Common myeloid progenitor, CD34-positive (primary cell): ENCODE measurements at regions not wholly inside any gene's neighbourhood (a gene's known extent, or its start where the extent isn't known, plus 50 kb on each side); places are given as distances from the start of the nearest gene placed in this dataset.
A peak's percentile ranks its signal among the peaks of the same experiment; 100 is the strongest.

Source experiments
- CTCF ChIA-PET: fragments of 350-600 bp; sonication (Branson Sonifier 250); formaldehyde crosslinking; loops from one replicate; lab custom pipeline; 2021; ENCODE audit warnings: antibody characterized with exemption; lab: Charles Lee
- POLR2A ChIA-PET: fragments of 350-600 bp; sonication (Branson Sonifier 250); formaldehyde crosslinking; loops from one replicate; lab custom pipeline; 2021; ENCODE audit warnings: antibody characterized with exemption; lab: Charles Lee
- DNase-seq, 3 donors: peaks; one replicate each; pipeline versions ENCODE4 v3.0.0 to v3.0.0-alpha.2; 2013
- H3K27ac ChIP-seq, 2 experiments: 1 replicate in 1 of 2; 2 replicates in 1 of 2; pipeline ENCODE4 v1.7.0; 2013; ENCODE audit warnings: inconsistent platforms in 2 of 2, low read length in 2 of 2, mild to moderate bottlenecking in 2 of 2, low read depth in 1 of 2, moderate library complexity in 1 of 2; ENCODE audit not compliant: severe bottlenecking in 2 of 2, insufficient read depth in 1 of 2, poor library complexity in 1 of 2
- H3K27me3 ChIP-seq, 5 experiments: replicated peaks in 2 of 5; 1 replicate in 3 of 5; 2 replicates in 2 of 5; pipeline versions ENCODE4 v1.6.1 to v1.7.0; 2013; ENCODE audit warnings: low read length in 4 of 5, mild to moderate bottlenecking in 2 of 5, moderate library complexity in 2 of 5, inconsistent platforms in 1 of 5; ENCODE audit not compliant: insufficient read depth in 5 of 5, control insufficient read depth in 4 of 5
- H3K36me3 ChIP-seq, 4 experiments: 1 replicate in 2 of 4; 2 replicates in 2 of 4; pipeline versions ENCODE4 v1.6.1 to v1.7.0; 2013; ENCODE audit warnings: low read length in 3 of 4, control low read depth in 1 of 4, mild to moderate bottlenecking in 1 of 4; ENCODE audit not compliant: control insufficient read depth in 4 of 4, insufficient read depth in 4 of 4
- H3K4me1 ChIP-seq, 4 experiments: 1 replicate in 3 of 4; 2 replicates in 1 of 4; pipeline versions ENCODE4 v1.6.1 to v1.7.1; 2013; ENCODE audit warnings: low read length in 3 of 4, mild to moderate bottlenecking in 3 of 4, control low read depth in 1 of 4, inconsistent platforms in 1 of 4, moderate library complexity in 1 of 4; ENCODE audit not compliant: control insufficient read depth in 4 of 4, insufficient read depth in 4 of 4; ENCODE audit errors: control extremely low read depth in 1 of 4
- H3K4me3 ChIP-seq, 7 experiments: 1 replicate in 4 of 7; 2 replicates in 3 of 7; pipeline versions ENCODE4 v1.5.1 to v1.7.0; 2013; ENCODE audit warnings: mild to moderate bottlenecking in 7 of 7, low read length in 6 of 7, moderate library complexity in 6 of 7, inconsistent platforms in 2 of 7, low read depth in 2 of 7, control low read depth in 1 of 7; ENCODE audit not compliant: insufficient read depth in 4 of 7, control insufficient read depth in 1 of 7; ENCODE audit errors: extremely low read depth in 1 of 7
- H3K9me3 ChIP-seq, 5 experiments: 1 replicate in 4 of 5; 2 replicates in 1 of 5; pipeline versions ENCODE4 v1.6.1 to v1.7.1; 2013; ENCODE audit warnings: low read length in 4 of 5, mild to moderate bottlenecking in 2 of 5, inconsistent platforms in 1 of 5, low read depth in 1 of 5, moderate library complexity in 1 of 5; ENCODE audit not compliant: control insufficient read depth in 4 of 5, insufficient read depth in 2 of 5; ENCODE audit errors: control extremely low read depth in 1 of 5
- WGBS: methylation state at CpG from one replicate; pipeline ENCODE4 v1.1.5; 2013; ENCODE audit not compliant: insufficient coverage; 5-methylcytosine and 5-hydroxymethylcytosine counted together

- ChIA-PET CTCF (no interaction called here), POLR2A (no interaction called here)
- WGBS, result 39% methylated on average over 8 of the region's 10 CpGs
- Histone ChIP-seq H3K9me3 (peaks cover 0 to 7% (median 0%) of the 10 kb centered on the region in 5 experiments), H3K4me1 (peaks cover 0 to 4% (median 0%) of the 10 kb centered on the region in 4 experiments), H3K4me3 (no peak overlapping the region), H3K27me3 (peaks cover 0 to 30% (median 9%) of the 10 kb centered on the region in 5 experiments), H3K36me3 (no peaks in the 10 kb centered on the region), H3K27ac (no peak overlapping the region)
- no peak for DNase-seq
Observed at GRCh38 chr19:5229778-5230335, 110.8 kb downstream of the PTPRS start.

DNA sequence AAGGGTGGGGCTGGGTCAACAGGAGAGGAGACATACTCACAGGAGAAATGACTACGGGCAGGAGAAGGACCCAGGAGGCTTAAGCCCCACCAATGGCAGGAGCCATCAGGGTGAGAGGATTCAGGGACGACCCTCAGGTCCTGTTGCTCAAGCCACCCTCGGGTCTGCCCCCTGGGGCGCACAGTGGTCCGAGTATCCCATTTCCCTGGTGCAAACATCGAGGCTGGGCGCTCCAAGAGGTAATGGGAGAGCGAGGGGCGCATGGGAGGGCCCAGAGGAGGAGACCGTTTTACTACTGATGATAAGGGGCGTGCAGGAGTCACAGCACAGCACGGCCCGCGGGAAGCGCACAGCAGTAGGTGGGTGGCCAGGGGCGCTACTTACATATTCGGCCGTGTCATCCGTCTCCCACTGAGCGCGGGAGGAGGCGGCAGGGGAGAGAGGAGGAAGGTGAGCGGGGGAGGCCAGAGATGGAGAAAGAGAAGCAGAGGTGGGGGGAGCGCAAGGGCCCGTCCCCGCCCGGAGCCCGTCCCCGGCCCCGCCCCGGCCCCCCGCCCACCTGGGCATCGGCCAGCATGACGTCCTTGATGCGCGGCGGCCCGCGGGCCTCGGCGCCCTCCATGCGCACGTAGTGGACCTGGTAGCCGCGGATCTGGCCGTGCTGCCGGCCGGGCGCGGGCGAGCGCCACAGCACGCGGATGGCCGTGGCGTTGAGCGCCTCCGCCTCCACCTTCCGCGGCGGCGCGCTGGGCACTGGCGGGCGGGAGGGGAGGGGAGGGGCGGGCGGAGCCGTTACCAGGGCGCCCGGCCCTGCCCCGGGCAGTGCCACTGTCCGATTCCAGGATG is 111.5 kb downstream of the PTPRS start:
- POLR2A ChIA-PET, result no interaction called here
- peak in 1 of 3 donors; percentile 30 for DNase-seq
- 39% methylated on average over 20 of the region's 72 CpGs for WGBS
- H3K36me3 ChIP-seq, result no peaks in the 10 kb centered on the region
- H3K9me3 ChIP-seq, result peaks cover 0 to 7% (median 0%) of the 10 kb centered on the region in 5 experiments
- H3K27ac ChIP-seq, result no peak overlapping the region
- H3K4me3 ChIP-seq, result peak overlapping the region in 2 of 7 experiments; percentile 36 to 59
- peaks cover 0 to 30% (median 9%) of the 10 kb centered on the region in 5 experiments for H3K27me3 ChIP-seq
- CTCF ChIA-PET, result interaction anchor here (0.6 kb wide), 1 partner anchor 148 kb away, joined by 3 read pairs; no protein-coding TSS in a partner anchor
- H3K4me1 ChIP-seq, result peaks cover 0 to 4% (median 0%) of the 10 kb centered on the region in 4 experiments

DNA sequence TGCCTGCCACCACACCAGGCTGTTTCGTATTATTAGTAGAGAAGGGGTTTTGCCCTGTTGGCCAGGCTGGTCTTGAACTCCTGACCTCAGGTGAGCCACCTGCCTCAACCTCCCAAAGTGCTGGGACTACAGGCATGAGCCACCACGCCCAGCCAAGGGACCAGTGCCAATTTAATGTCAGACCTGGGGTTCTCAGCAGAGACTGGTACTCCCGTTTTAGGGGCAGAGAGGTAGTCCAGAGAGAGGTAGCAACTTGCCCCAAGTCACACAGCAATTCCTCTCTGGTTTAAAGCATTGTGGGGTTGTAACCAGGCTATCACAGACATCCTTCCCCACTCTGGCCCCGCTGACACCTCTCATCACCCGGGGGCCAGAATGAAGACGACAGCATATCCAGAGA is 112.1 kb downstream of the PTPRS start:
- H3K4me1 ChIP-seq, result peaks cover 0 to 4% (median 0%) of the 10 kb centered on the region in 4 experiments
- ChIA-PET POLR2A (no interaction called here), CTCF (interaction anchor here (0.6 kb wide), 1 partner anchor 149 kb away, joined by 3 read pairs; no protein-coding TSS in a partner anchor)
- no peak overlapping the region for H3K27ac ChIP-seq
- 97% methylated on average over 6 of the region's 6 CpGs for WGBS
- peaks cover 0 to 30% (median 9%) of the 10 kb centered on the region in 5 experiments for H3K27me3 ChIP-seq
- H3K36me3 ChIP-seq, result no peaks in the 10 kb centered on the region
- no peak overlapping the region for H3K4me3 ChIP-seq
- H3K9me3 ChIP-seq, result peaks cover 0 to 7% (median 0%) of the 10 kb centered on the region in 5 experiments
- no peak for DNase-seq

DNA sequence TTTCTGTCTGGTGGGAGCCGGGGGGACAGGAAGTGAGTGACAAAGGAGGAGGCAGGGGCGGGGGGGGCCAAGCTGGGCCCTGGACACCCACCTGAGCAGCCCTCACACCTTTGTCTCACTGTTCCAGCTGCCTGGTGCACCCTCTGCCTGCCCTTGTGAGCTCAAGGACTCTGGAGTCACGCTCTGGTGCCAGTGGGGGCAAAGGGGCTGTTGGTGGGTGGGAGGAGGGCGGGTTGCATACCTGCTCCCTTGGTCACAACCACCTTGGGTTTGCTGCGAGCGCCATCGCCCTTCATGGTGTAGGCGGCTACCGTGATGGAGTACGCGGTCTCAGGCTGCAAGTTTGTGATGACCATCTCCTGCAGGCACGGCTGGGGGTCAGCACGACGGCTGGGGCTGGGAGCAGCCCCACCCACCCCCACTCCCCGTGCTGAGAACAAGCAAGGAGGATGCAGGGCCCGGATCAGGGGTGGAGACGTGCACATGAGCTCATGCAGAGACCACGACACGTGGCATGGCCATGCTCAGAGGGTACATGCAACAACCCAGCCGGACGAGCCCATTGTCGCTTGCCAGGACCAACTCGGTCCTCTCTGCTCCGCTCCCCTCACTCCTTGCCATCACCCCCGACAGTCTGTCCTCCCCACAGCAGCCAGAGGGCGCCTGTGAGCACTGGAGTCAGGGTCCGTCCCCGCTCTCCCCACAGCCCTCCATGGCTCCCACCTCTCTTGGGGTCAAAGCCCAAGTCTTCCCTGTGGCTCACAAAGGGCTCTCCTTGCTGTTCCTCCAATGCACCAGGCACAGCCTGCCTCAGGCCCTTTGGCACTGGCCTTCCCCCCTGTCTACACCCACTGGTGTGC is 114.9 kb downstream of the PTPRS start:
- peaks cover 0 to 4% (median 0%) of the 10 kb centered on the region in 4 experiments for H3K4me1 ChIP-seq
- POLR2A ChIA-PET, result no interaction called here
- H3K9me3 ChIP-seq, result peaks cover 0 to 2% (median 0%) of the 10 kb centered on the region in 5 experiments
- CTCF ChIA-PET, result no interaction called here
- DNase-seq, result no peak
- 82% methylated on average over 23 of the region's 28 CpGs for WGBS
- no peak overlapping the region for H3K4me3 ChIP-seq
- no peak overlapping the region for H3K27ac ChIP-seq
- no peaks in the 10 kb centered on the region for H3K36me3 ChIP-seq
- peaks cover 0 to 23% (median 9%) of the 10 kb centered on the region in 5 experiments for H3K27me3 ChIP-seq

- Histone ChIP-seq H3K36me3 (no peaks in the 10 kb centered on the region), H3K4me1 (peaks cover 0 to 3% (median 0%) of the 10 kb centered on the region in 4 experiments), H3K27me3 (peaks cover 0 to 13% (median 7%) of the 10 kb centered on the region in 5 experiments), H3K27ac (no peak overlapping the region), H3K9me3 (no peaks in the 10 kb centered on the region), H3K4me3 (no peak overlapping the region)
- ChIA-PET CTCF (no interaction called here), POLR2A (no interaction called here)
- no peak for DNase-seq
- 100% methylated on average over 4 of the region's 6 CpGs for WGBS
Observed at GRCh38 chr19:5224480-5224879, 116.1 kb downstream of the PTPRS start.

DNA sequence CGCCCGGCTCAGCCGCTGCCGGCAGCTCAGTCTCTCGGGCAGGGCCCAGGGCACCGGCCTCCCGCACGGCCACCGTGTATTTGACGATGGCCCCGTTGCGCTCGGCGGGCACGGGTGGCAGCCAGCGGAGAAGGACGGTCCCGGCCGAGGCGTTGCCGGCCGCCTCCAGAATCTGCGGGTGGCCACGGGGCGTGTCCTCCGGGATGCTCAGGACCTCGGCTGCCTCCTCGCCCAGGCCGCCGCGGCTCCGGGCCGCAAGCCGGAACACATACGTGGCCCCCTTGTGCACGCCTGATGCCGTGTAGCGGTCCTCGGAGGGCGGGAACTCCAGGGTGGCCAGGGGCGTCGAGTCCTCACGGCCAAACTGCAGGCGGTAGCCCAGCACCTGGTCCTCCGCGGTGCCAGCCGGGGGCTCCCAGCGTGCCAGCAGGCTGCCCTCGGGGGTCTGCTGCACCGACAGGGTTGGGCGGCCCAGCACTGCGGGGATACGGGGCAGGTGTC is 117.7 kb downstream of the PTPRS start:
- POLR2A ChIA-PET, result no interaction called here
- H3K4me3 ChIP-seq, result no peak overlapping the region
- H3K9me3 ChIP-seq, result no peaks in the 10 kb centered on the region
- no peaks in the 10 kb centered on the region for H3K36me3 ChIP-seq
- H3K27ac ChIP-seq, result no peak overlapping the region
- H3K4me1 ChIP-seq, result no peaks in the 10 kb centered on the region
- WGBS, result 98% methylated on average over 51 of the region's 53 CpGs
- DNase-seq, result no peak
- peaks cover 0 to 3% (median 0%) of the 10 kb centered on the region in 5 experiments for H3K27me3 ChIP-seq
- CTCF ChIA-PET, result no interaction called here
